Stimulated activated CD4-positive, alpha-beta T cell treated with anti-CD3 and anti-CD28 coated beads, Interleukin-1b, Interleukin-23, amount 100 ng/mL, for 48 hours (primary cell): ENCODE measurements at regions not wholly inside any gene's neighbourhood (a gene's known extent, or its start where the extent isn't known, plus 50 kb on each side); places are given as distances from the start of the nearest gene placed in this dataset.
"Not testable (repeated sequence)": the region's sequence is repeated elsewhere in the genome, so short reads cannot be mapped to it uniquely, and the experiment has no call there.

Experiments used
- DNase-seq: peaks from one replicate; pipeline ENCODE4 v3.0.0-alpha.2; 2020

GRCh38 chr9:41367301-41367700 lies 178.2 kb upstream of the ZNG1F start:
- not testable (repeated sequence) for DNase-seq

GRCh38 chr9:41361790-41362189 lies 172.7 kb upstream of the ZNG1F start:
- DNase-seq = not testable (repeated sequence)

GRCh38 chr9:41359116-41359515 lies 170.0 kb upstream of the ZNG1F start:
- DNase-seq = not testable (repeated sequence)

- DNase-seq = peak; percentile 85
These were observed 169.6 kb upstream of the ZNG1F start for GRCh38 chr9:41358682-41359081.

GRCh38 chr9:41357918-41358404 lies 168.8 kb upstream of the ZNG1F start:
- DNase-seq = not testable (repeated sequence)

GRCh38 chr9:41357350-41357748 lies 168.2 kb upstream of the ZNG1F start:
- not testable (repeated sequence) for DNase-seq

GRCh38 chr9:41356588-41357349 lies 167.7 kb upstream of the ZNG1F start:
- DNase-seq = peak; percentile 91

- DNase-seq = not testable (repeated sequence)
These were observed 166.8 kb upstream of the ZNG1F start for GRCh38 chr9:41355712-41356450.

- DNase-seq = not testable (repeated sequence)
These were observed 165.9 kb upstream of the ZNG1F start for GRCh38 chr9:41354978-41355377.

- DNase-seq = not testable (repeated sequence)
These were observed 165.2 kb upstream of the ZNG1F start for GRCh38 chr9:41354060-41354934.

GRCh38 chr9:41353026-41353425 lies 163.9 kb upstream of the ZNG1F start:
- not testable (repeated sequence) for DNase-seq

GRCh38 chr9:41352390-41352789 lies 163.3 kb upstream of the ZNG1F start:
- not testable (repeated sequence) for DNase-seq

GRCh38 chr9:41347893-41348292 lies 158.8 kb upstream of the ZNG1F start:
- not testable (repeated sequence) for DNase-seq

- DNase-seq = not testable (repeated sequence)
These were observed 143.4 kb upstream of the ZNG1F start for GRCh38 chr9:41332562-41332961.

GRCh38 chr9:41321277-41321676 lies 132.2 kb upstream of the ZNG1F start:
- DNase-seq = not testable (repeated sequence)

GRCh38 chr9:41308953-41309352 lies 119.8 kb upstream of the ZNG1F start:
- not testable (repeated sequence) for DNase-seq

GRCh38 chr9:41285744-41286143 lies 96.6 kb upstream of the ZNG1F start:
- not testable (repeated sequence) for DNase-seq

- not testable (repeated sequence) for DNase-seq
These were observed 91.5 kb upstream of the ZNG1F start for GRCh38 chr9:41280299-41281238.

- DNase-seq = not testable (repeated sequence)
These were observed 90.3 kb upstream of the ZNG1F start for GRCh38 chr9:41279437-41279836.

- DNase-seq = not testable (repeated sequence)
These were observed 89.9 kb upstream of the ZNG1F start for GRCh38 chr9:41279033-41279432.

GRCh38 chr9:41273549-41274267 lies 84.6 kb upstream of the ZNG1F start:
- peak; percentile 80 for DNase-seq
